ENCODE measurements at regions not wholly inside any gene's neighbourhood (a gene's known extent, or its start where the extent isn't known, plus 50 kb on each side); places are given as distances from the start of the nearest gene placed in this dataset.

DNA sequence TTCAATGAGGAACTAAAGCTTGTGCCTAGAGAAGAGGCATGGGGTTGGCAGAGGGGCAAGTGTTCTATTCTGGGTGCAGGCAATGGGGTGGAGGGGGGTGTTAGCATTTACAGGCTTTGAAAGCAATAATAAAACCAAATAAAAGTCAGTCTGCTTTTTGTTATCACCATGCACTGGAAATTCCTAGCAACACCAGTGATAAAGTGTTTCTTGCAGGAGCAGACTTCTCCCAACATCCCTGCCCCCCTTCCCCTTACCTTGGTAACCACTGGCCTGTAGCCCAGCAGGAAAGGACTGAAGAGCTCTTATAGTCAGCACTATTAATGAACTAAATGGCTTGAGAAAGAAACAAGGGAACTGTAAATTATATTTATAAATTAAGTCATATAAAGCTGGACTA lies 65.2 kb upstream of the SESN3 start:
- DNase-seq (ENCODE audit: low read depth in 4 of 4, low spot score in 2 of 4) = no peak

DNA sequence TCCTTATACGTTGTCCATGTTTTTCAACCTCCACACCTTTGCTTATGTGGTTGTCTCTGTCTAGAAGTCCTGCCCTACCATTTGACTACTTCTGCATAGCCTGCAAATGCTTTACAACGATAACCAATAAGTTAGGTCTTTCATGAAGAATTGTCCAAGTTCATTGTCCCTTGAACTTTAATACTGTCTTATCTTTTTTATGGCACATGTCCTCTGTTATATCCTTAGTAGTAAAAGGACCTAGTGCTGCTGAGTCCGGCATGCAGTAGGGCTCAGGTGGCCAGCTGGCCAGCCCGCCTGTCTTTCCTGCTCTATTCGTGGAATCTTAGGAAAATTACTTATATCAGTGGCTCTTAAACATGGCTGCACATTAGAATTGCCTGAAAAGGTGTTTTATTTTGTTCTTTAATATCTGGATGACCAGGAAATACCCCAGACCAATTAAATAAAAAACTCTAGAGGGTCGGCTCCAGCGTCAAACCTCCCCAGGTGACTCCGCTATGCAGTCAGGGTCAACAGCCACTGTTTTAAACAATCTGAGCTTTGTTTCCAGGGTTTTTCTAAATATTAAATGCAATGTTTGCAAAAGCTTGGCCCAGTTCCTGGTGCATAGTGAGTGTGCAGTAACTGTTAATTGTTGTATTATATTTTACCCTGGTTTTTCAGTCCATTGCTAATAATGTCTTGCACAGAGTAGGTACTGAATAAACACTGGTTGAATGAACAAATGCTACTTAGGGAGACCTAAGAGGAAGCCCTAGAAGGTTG lies 64.6 kb upstream of the SESN3 start:
- no peak for DNase-seq (ENCODE audit: low read depth in 4 of 4, low spot score in 2 of 4)

DNA sequence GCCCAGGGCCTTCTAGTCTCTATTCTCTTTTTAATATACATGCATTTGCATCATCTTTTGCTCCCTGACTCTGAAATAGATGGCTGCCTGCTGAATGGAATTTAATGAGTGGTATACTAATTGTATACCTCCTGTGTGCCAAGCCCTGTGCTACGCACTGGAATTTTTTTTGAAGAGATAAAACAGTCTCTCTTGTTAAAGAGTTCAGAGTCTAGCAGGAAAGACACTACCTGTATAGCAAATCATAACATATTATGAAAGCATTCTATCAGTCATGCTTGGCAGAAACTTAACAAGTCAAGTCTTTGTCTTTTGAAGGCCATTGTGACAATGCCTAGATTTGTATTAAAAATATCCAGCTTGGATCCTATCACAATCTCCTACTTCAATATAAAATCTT lies 63.7 kb upstream of the SESN3 start:
- no peak for DNase-seq (ENCODE audit: low read depth in 4 of 4, low spot score in 2 of 4)

DNA sequence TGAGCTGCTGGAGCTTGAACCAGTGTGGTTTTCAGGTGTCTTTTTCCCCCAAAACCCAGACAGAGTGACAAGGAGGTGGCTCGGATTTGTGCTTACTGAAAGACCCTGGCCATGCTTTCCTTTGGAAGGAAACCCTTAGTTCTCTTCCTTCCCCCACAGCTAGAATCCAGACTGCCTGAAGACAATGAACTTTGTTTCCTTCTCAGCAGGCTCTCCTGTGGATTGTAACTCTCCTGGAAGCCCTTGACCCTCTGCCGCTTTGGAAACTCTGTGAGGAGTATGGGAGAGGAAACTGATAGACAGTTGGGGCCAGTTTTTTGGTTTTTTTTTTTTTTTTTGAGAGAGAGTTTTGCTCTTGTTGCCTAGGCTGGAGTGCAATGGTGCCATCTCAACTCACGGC lies 62.1 kb upstream of the SESN3 start:
- DNase-seq (ENCODE audit: low read depth in 4 of 4, low spot score in 2 of 4) = no peak

DNA sequence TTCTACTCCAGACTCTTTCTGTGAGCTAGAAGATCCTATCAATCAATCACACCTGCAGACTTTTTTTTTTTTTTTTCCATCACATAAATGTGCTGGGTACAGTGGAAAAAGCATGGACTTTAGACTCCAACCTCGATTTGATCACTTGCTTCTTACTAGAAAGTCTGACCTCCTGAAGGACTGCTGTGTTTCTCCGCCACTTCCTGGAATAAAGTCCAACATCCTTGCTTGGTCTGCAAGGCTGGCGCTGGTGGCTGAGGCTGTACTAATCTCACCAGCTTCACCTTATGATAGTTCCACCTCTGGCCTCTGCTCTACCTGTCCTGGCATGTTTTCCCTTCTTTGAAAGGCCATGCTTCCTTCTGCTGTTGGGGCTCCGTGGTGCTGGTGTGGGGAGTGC lies 60.9 kb upstream of the SESN3 start:
- DNase-seq (ENCODE audit: low read depth in 4 of 4, low spot score in 2 of 4) = no peak

DNA sequence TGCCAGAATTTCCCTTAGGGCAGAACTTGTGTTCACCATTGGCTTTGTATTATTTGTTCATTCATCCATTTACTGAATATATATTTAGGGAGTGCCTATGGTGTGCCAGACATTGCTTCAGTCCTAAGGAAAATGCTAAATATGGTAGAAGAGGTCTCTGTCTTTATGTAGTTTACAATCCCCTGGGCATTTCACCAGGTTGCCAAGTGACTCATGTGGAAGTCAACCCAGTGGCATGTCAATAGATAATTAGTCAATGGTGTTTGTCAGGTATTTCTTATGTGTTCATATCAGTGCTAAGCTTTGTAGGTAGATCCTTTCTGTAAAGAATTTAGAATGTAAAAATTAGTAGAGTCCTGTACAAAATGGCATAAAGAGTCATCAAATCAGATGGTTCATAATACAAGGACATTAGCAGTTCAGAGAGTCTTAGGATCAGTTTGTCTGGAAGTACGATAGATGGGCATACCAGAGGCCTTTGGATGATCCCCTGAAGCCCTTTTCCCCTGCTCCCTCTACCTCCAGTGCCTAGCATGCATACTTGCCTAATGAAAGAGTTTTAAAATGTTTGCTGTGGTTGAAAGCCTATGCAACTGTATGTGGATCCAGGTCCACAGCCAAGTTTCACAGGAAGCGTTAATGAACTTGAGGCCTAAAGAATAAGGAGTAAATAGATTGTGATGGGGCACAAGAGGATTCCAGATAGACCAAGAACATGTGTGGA lies 58.5 kb upstream of the SESN3 start:
- no peak for DNase-seq (ENCODE audit: low read depth in 4 of 4, low spot score in 2 of 4)

DNA sequence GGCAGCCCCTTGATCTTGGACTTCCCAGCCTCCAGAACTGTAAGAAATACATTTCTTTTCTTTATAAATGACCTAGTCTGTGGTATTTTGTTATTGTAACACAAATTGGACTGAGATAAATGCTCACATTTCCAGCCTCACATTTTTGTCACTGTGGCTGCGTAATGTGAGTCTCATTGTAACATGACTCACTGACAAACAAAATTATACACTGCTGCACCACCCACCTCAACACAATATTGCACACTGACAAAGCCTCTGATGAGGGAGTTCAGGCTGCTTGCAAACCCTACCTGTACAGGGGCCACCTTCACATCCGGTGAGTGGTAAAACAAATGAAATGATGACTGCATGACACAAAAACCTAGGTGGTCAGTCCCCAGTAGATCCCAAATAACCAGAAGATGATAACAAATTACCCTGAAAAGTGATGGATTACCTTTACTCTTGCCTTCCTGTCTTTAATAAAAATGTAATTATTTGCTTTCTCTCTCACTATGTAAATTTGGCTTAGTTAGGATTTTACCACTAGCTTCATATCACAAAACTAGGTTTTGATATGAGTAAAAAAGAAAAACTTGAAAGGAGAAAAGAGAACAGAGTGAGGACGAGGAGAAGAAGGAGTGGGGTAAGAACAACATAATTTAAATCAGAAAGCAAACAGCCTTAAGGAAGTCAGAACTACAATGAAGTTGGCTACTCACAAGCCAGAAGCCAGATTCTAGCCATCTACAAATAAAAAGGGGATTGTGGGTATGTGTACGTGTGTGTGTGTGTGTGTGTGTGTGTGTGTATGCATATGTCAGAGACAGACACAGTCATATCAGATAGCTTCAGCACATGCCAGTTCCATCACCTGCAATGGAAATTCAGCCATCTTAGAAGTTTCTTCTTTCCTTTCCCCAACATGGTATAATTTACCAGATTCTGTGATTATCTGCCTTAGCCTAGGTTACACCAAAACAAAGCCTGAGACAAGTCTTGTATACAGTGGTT lies 53.4 kb upstream of the SESN3 start:
- DNase-seq (ENCODE audit: low read depth in 4 of 4, low spot score in 2 of 4) = no peak

DNA sequence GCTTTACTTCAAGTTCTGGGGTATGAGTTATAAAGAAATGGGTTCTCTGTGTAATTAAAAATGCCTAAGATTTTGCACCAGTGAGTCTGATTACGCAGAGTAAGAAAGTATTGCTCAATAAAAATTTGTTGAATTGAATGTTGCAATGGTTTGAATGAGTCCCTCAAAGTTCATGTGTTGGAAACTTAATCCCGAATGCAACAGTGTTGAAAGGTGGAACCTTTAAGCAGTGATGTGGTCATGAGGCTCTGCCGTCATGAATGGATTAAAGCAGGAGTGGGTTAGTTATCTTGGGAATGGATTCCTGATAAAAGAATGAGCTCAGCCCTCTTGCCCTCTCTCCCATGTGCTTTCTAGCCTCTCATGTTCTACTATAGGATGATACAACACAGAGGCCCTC lies 52.6 kb upstream of the SESN3 start:
- no peak for DNase-seq (ENCODE audit: low read depth in 4 of 4, low spot score in 2 of 4)

DNA sequence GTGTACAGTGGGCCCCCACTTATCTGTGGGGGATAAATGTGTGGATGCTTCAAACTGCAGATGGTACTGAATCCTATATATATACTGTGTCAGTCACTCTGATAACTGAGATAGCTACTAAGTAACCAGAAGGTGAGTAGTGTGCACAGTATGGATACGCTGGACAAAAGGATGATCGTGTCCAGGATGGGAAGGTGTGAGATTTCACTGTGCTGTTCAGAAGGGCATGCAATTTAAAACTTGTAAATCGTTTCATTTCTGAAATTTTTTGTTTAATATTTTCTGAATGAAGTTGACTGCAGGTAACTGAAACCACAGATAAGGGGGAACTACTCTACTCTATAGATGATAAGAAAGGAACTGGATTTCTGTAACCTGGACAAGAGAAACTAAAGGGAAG lies 52.1 kb upstream of the SESN3 start:
- no peak for DNase-seq (ENCODE audit: low read depth in 4 of 4, low spot score in 2 of 4)

DNA sequence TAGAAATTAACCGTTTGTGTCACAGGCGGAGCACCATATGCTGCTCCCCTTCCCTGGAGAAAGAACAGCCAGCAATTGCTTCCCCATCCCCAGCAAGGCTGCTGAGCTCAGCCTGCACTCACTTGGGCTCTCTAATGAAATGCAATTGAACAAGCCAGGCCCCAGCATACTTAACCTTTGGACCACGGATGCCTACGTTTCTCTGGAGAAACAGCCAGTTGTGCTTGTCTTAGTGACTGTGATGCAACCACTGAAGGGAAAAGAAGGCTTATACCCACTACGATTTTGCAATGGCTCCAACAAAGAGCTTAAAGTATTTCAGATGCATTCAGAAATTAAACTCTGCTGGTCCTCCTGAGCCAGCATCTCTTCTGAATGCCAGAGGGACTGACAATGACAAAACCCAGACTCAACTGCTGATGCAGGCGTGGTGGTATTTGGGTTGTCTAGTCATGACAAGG lies 51.3 kb upstream of the SESN3 start:
- no peak for DNase-seq (ENCODE audit: low read depth in 4 of 4, low spot score in 2 of 4)

Data from left renal cortex interstitium (tissue), 4 donors.